GM19023 (cell line): ENCODE measurements at regions not wholly inside any gene's neighbourhood (a gene's known extent, or its start where the extent isn't known, plus 50 kb on each side); places are given as distances from the start of the nearest gene placed in this dataset.

Experiments
- ATAC-seq: cut with Tn5 transposase; IDR thresholded peaks from one replicate; pipeline ENCODE4 v1.9.1; 2021; ENCODE audit warnings: mild to moderate bottlenecking, moderate library complexity; ENCODE audit not compliant: unreplicated experiment

DNA sequence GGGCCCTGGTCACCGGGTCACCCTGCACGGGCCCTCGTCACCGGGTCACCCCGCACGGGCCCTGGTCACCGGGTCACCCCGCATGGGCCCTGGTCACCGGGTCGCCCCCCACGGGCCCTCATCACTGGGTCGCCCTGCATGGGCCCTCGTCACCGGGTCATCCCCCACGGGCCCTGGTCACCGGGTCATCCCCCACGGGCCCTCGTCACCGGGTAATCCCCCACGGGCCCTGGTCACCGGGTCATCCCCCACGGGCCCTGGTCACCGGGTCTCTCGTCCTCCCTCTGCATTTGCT lies 77.6 kb downstream of the RIPK4 start:
- ATAC-seq, result no peak

DNA sequence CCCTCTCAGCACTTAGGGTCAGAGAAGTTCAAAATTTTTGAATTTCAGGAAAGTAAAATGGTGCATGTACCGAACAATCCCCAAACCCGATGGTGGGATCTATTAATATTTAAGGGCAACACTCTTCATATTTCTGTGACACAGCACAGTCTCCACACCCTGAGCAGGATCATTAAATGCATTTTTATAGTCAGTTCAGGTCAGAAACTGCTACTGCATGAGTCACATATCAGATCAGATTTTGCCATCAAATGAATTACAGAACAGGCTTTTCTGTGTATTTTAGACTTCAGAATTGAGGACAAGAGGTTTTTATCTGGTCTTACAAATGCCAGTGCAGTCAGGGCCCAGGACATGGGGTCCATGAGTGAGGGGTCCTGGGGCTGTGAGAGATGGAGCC lies 79.2 kb downstream of the RIPK4 start:
- no peak for ATAC-seq

- ATAC-seq, result no peak
Observed at GRCh38 chr21:41686664-41687063, 80.2 kb downstream of the RIPK4 start.

- ATAC-seq, result no peak
Observed at GRCh38 chr21:41685511-41686149, 81.2 kb downstream of the RIPK4 start.

GRCh38 chr21:41684381-41685245 lies 82.2 kb downstream of the RIPK4 start:
- ATAC-seq, result no peak

- no peak for ATAC-seq
Observed at GRCh38 chr21:41683815-41684214, 83.0 kb downstream of the RIPK4 start.

DNA sequence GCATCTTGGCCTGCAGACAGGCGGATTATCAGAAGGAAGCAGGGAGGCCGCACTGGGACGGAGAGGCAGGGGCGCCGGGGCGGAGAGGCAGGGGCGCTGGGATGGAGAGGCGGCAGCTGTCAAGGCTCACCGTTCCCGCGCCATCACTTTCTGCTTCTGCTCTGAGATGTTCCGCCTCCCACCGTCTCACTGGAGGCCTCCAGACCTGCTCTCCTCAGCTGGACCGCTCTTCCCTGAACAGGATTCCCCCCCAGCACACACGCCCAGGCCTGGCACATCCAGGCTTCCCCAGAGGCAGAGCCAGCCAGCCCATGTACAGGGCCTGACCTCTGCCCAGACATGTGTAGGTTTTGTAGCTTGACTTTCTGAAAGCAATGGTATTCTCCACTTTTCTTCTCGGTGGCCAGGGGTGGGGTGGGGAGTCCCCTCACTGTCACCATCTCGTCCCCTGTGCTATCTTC lies 84.1 kb downstream of the RIPK4 start:
- no peak for ATAC-seq

DNA sequence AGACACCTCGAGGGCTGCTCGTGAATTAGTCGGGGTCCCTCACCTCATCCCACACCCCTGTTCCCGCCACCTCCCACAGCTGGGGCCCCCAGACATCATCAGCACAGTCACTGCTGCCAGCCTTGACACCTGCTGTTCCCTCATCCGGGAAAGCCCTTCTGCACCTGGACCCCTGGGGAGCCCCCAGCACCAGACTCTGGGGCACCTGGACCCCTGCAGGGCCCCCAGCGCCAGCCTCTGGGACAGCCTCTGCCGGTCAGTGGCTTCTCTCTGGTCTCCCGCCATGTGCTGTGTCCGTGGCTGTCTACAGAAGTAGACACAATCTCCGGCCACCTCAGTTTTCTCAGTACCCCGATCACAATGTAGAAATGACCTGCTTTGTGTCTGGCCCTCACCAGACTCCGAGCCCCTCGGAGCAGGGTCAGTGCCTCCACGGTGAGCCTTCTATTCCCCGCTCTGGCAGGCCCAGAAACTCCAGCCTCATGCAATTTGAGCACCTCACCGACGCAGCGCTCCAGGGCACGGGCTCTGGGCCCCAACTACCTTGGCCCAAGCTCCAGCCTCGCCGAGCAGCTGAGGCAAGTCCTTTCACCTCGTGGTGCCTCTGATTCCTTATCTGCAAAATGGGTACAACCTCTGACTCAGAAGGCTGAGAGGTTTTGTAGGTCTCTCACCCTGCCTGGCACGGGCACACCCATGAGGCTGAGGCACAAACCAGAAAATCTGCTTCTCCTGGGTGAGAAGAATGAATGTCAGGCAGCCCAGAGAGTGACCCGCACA lies 84.7 kb downstream of the RIPK4 start:
- no peak for ATAC-seq

DNA sequence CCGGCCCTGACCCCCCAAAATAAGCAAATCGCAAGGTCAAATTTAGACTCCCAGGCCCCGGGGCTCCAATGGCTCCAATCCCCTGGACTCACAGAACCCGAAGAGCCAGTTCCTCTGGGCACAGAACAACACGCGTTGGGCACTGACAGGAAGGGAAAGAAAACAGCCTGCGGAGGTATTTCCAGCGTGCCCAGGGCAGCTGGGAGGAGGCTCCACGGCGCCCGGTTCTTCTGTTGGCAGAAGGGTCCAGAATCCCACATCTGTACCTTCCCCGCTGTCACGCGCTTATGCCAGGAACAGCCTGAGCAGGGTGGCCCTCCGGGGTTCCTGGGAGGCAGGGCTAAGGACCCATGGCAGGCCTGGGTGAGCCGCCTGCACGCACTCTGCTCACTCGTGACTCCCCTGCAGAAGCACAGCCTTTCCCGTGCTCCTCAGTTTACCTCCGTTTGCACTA lies 85.5 kb downstream of the RIPK4 start:
- no peak for ATAC-seq

- no peak for ATAC-seq
Observed at GRCh38 chr21:41680444-41681347, 86.2 kb downstream of the RIPK4 start.

GRCh38 chr21:41678924-41679318 lies 87.9 kb downstream of the RIPK4 start:
- no peak for ATAC-seq

GRCh38 chr21:41678016-41678923 lies 88.6 kb downstream of the RIPK4 start:
- ATAC-seq, result no peak

DNA sequence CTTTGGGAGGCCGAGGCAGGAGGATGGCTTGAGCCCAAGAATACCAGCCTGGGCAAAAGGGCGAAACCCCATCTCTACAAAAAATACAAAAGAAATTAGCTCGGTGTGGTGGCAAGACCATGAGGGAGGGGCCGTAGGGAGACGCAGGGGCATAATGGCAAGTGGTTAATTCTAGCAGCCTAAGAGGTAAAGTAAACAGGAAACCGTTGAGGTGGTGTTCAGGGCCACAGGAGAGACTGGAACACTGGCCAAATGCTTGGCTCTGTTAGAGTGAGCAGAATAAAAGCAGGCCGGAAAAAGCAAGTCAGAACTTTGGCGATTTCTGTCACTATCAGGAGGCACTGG lies 89.2 kb downstream of the RIPK4 start:
- ATAC-seq, result no peak

DNA sequence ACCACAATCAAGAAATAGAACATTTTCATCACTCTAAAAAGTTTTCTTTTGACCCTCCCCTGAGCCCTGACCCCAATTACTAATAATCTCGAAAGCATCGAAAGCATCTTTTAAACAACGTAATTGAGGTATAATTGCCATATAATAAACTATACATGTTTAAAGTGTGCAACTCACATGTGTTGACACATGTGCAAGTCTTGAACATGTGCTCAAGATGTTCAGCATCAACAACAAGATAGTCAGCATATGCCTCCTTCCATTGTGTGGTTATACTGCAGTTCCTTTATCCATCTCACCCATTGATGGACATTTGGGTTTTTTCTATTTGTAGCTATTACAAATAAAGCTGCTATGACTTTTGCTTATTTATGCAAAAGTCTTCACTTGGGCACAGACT lies 90.7 kb downstream of the RIPK4 start:
- ATAC-seq, result no peak

- no peak for ATAC-seq
Observed at GRCh38 chr21:41675574-41675973, 91.3 kb downstream of the RIPK4 start.

DNA sequence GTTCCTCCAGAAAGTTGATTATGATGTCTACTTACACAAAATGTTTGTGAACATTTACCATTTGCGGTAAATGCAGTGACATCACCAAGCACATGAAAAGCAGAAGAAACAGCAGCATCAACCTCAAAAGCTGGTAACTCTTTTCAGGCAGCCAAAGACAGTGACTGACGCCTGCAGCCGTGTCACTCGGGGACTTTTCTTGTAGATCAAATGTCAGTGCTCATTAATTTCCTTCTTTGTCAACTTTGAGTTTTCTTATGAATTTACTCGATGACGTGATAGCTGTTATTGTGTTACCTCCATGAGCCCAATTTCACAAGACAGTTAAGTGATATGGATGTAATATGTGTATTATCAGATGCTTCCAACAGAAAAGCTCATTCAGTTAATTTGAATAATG lies 92.5 kb downstream of the RIPK4 start:
- no peak for ATAC-seq

GRCh38 chr21:41673596-41674335 lies 93.1 kb downstream of the RIPK4 start:
- ATAC-seq, result no peak

DNA sequence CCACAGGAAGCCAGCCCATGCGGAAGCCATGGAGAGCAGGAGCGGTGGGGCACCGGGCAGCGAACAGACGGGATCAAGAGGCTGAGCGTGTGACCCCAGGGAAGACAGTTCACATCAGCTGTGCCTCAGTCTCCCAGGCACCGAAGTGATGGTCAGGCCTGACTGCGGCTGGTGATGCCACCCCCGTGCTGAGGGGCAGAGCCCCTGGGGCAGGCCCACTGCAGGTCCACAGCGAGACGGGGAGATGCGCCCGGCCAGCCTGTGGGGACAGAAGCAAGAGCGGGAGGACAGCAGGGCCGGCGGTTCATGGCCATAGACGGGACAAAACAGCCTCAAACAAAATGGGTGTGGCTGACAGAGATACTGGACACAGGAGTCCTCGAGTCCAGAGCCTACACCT lies 93.8 kb downstream of the RIPK4 start:
- ATAC-seq, result no peak

DNA sequence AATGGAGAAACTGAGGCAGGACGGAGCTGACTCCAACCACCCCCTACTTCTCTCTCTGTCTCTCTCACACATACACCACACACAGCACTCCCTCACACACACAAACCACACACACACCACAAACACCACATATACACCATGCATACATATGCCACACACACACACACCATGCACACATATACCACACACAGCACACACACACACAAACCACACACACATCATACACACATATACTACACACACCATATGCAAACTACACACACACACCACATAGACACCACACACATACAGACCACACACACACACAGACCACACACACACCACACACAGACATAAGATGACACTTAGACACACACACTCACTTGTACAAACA lies 94.3 kb downstream of the RIPK4 start:
- no peak for ATAC-seq
